HS-5 (cell line): ENCODE measurements at regions not wholly inside any gene's neighbourhood (a gene's known extent, or its start where the extent isn't known, plus 50 kb on each side); places are given as distances from the start of the nearest gene placed in this dataset.
"Not testable (repeated sequence)": the region's sequence is repeated elsewhere in the genome, so short reads cannot be mapped to it uniquely, and the experiment has no call there.

Experiments
- DNase-seq: peaks from one replicate; pipeline ENCODE4 v3.0.0-alpha.2; 2012; ENCODE audit warnings: low read depth

DNA sequence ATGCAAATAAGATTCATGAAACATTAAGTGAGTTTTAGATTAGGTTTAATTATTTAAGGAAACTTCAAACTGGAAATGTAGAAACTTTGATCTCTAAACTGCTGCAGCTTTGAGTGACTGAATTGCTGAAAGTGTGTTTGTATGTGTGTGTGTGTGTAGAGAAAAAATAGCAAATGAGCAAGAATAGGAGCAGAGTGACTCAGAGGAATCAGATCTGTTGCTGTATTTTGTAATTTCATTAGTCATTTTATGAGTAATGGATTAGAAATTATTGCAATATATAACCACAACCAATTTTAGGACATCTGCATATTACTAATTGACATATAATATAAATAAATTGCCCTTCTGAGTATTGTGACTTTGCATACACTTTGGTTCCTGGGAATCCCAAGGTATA, 52.8 kb upstream of the SLC9A9 start:
- DNase-seq = peak; percentile 77

DNA sequence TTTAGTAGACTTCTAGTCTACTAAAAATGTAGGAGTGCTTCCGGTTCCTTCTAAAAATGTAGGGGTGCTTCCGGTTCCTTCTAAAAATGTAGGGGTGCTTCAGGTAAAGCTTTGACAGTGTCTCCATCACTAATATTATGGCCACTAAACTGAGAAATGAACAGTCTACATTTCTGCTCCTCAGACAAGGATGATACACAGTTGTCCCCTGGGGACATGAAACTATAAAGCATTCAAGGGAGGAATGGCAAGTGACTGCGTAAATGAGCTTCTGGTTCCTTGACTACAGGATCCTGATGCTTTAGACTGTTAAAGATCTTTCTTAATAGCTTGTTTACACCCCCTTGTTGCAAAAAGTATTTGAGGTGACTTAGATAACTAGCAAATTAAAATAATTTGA, 53.9 kb upstream of the SLC9A9 start:
- no peak for DNase-seq

DNA sequence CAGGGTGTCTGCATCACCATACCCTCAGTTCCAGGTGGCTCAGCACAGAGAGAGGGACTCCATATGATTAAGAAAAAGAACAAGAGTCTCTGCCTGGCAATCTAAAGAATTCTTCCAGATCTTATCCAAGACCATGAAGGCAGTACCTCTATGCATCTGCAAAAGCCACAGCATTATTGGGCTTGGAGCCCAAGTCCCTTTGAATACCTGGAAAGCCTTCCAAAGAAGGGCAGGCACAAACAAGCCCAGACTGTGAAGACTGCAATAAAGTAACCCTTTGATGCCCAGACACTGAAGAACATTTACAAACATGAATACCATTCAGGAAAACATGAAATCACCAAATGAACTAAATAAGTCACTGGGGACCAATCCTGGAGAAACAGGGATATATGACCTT, 60.9 kb upstream of the DIPK2A start:
- DNase-seq = no peak

DNA sequence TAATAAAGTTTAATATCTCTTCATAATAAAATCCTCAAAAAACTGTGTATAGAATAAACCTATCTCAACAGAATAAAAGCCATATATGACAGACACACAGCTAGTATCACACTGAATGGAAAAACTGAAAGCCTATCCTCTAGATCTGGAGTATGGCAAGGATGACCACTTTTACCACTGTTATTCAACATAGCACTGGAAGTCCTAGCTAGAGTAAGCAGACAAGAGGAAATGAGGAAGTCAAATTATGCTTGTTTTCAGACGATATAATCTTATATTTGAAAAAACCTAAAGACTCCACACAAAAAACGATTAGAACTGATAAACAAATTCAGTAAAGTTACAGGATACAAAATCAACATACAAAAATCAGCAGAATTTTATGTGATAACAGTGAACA, 57.4 kb upstream of the DIPK2A start:
- DNase-seq = no peak

DNA sequence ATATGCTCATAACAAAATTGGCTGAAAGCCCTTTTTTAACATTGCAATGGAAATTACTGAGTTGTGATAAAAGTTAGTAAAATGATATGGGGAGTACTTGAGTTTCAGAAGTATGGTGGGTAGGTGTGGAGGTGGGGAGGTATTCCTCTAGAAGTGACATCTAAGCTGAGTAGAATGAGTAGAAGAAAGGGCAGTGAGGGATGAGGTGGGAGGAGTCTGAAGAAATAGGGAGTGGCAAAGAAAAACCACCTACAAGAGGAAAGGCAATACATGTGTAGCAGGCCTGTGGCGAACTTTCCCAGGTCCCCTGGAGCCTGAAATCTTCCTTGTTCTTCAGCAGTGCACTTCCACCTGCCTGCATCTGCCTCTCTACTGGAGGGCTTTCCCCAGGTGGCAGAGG, 52.8 kb upstream of the DIPK2A start:
- DNase-seq = no peak

DNA sequence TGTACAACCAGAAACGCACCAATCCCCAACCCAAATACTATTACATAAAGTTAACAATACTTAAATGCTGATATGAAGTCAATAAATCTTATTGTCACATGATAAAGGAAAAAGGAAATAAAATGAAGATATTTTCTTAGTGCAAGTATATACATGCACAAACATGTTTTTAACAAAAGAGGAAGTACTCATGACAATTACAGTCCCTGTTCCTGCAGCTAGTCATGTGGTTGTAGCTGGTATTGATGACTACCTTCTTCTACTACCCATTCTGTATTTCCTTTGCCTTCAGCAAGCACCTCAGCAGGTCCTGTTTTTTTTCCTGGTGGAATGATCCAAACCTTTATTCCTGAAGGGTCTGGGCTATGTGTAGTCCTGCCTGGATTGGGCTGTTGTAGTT, 50.4 kb upstream of the DIPK2A start:
- not testable (repeated sequence) for DNase-seq
